NCI-H460 (cell line): ENCODE measurements at regions not wholly inside any gene's neighbourhood (a gene's known extent, or its start where the extent isn't known, plus 50 kb on each side); places are given as distances from the start of the nearest gene placed in this dataset.
"Not testable (repeated sequence)": the region's sequence is repeated elsewhere in the genome, so short reads cannot be mapped to it uniquely, and the experiment has no call there.

ENCODE experiments used
- DNase-seq: peaks from one replicate; pipeline ENCODE4 v3.0.0-alpha.2; 2016; ENCODE audit warnings: low read depth; ENCODE audit errors: extremely low read depth

- no peak for DNase-seq
Measured at GRCh38 chr6:144519426-144519825, 234.3 kb downstream of the UTRN start.

- no peak for DNase-seq
Measured at GRCh38 chr6:144528743-144529425, 243.7 kb downstream of the UTRN start.

DNA sequence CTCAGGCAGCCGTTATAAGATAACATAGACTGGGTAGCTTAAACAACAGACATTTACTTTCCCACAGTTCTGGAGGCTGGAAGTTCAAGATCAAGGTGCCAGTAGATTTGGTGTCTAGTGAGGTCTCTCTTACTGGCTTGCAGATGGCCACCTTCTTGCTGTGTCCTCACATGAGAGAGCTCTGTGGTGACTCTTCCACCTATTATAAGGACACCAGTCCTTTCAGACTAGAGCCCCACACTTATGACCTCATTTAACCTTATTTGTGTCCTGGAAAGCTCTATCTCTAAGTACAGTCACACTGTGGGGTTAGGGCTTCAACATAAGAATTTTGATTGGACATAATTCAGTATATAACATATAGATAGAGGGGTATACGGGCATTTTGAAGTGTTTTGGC lies 245.0 kb downstream of the UTRN start:
- no peak for DNase-seq

- not testable (repeated sequence) for DNase-seq
Measured at GRCh38 chr6:144532238-144532637, 247.1 kb downstream of the UTRN start.

DNA sequence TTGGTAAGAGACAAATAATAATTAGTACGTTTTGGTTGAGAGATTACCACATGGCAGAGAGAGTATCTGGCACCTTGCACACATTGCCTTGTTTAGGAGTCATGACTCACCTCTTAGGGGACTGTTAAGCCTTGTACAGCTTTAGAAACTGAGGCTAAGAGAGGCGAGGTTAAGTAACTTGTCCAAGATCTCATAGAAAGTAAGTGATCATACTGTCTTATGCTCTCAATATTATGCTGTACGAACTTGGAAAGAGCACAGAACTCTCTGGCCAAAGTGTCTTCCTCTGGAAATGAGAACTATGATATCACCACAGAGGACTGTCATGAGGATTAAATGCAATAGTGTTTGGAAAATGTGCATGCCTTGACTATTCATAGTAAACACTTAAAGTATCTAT lies 249.0 kb downstream of the UTRN start:
- no peak for DNase-seq

- DNase-seq: no peak
Measured at GRCh38 chr6:144535630-144536029, 250.5 kb downstream of the UTRN start.

GRCh38 chr6:144536079-144536478 lies 250.9 kb downstream of the UTRN start:
- no peak for DNase-seq

DNA sequence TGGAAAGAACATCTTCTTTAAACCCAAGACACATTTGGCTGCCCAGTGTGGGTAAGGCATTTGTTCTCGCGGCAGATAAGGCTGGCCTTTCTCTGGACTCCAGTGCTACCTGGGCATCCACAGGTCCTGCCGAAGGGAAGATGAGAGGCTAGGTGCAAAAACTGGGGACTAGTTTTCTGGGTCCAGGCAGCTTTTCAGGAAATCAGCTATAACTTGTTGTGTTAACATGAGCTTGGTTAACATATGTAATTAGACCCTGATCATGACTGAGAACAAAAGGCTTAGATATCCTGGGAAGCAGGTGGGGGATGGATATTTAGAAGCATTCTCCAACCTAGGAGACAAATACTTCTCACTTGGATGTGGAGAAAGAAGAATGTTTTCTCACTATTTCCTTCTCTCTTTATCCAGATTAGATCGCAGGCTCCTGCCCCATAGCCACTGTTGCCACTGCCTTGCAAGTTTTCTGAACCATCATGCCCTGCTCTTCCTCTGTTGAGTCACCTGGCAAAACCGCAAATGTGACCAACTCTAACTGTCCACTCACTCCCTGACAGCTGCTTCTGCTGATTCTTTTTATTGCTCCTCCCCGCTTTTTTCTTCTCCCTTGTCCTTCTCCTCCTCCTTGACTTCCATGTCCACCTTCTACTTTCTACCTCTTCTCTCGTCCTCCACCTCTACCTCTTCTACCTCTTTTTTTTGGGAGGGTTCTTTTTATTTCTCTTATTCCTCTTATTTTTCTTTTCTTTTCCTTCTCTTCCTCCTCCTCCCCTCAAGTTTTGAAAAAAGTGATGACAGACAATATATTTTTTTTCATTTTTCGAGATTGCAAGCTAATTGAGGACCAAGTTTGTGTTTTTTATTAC lies 258.1 kb downstream of the UTRN start:
- no peak for DNase-seq

GRCh38 chr6:144544266-144544830 lies 259.2 kb downstream of the UTRN start:
- no peak for DNase-seq

- no peak for DNase-seq
Measured at GRCh38 chr6:144546807-144547206, 261.7 kb downstream of the UTRN start.

GRCh38 chr6:144547409-144547808 lies 262.3 kb downstream of the UTRN start:
- DNase-seq: no peak

DNA sequence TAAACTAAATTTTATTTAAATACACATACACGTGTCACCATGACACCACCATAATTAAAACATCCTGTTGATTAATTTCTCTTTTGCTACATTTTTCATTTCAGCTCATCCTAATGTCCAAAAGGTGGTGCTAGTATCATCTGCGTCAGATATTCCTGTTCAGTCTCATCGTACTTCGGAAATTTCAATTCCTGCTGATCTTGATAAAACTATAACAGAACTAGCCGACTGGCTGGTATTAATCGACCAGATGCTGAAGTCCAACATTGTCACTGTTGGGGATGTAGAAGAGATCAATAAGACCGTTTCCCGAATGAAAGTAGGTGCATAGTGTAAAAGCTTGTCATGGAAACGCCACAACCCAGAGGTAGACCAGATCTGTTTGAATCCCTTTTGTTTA lies 263.4 kb downstream of the UTRN start:
- no peak for DNase-seq

- DNase-seq: no peak
Measured at GRCh38 chr6:144549837-144550747, 265.0 kb downstream of the UTRN start.

- DNase-seq: no peak
Measured at GRCh38 chr6:144551339-144551738, 266.2 kb downstream of the UTRN start.

- no peak for DNase-seq
Measured at GRCh38 chr6:144555066-144555465, 269.9 kb downstream of the UTRN start.

DNA sequence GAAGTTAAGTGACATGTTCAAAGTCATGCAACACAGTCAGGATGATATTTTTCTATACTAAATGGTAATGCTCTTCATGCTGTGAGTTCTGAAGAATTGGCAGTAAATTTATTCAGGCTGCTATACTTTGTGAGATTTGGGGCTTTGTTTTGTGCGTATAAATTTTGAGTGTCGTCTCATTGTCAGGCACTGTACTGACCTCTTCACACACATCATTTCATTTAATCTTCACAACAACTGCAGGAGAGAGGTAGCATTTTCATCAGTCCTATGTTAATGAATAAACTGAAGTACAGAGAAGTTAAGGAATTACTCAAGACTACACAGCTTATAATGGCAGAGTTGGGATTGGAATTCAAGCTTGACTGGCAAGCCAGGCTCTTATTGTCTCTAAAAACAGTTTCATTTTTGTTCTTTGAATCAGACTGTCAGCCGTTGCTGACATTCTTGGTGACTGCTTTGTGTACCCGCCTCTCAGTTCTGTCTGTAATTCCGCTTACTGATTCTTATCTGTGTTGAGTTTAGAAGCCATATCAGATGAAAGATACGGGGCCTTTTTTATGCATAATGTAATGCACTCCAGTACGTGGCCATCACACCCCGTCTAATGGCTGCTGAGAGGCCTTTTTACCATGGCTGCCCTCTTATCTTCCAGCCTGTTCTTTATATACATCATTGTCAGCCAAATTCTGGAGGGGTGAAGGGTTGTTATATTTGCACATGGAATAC lies 274.9 kb downstream of the UTRN start:
- DNase-seq: no peak

DNA sequence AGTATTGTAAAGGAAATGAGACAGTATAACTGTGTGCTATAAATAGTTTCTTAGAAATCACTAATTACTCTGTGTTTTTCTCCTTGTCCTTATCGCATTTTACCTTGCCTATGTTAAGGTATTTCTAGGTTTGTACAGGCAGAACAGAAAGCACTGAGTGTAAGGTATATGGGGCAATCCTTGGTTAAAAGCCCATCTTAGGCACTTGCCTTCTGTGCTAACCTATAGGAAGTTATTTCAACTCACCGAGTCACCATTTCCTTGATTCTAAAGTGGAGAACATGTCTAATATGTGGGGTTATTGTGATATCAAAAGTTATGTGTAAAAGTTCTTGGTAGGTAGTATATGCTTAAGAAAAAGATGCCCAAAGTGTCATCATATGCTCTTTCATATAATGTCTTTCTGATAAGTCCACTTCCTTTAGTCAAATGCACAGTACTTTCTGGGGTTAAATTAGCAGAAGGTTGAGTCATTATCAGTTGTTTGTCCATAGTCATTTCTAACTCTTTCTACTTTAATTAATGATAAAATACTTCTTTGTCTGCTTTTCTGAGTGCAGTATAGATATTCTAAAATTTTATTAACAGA lies 276.4 kb downstream of the UTRN start:
- no peak for DNase-seq

DNA sequence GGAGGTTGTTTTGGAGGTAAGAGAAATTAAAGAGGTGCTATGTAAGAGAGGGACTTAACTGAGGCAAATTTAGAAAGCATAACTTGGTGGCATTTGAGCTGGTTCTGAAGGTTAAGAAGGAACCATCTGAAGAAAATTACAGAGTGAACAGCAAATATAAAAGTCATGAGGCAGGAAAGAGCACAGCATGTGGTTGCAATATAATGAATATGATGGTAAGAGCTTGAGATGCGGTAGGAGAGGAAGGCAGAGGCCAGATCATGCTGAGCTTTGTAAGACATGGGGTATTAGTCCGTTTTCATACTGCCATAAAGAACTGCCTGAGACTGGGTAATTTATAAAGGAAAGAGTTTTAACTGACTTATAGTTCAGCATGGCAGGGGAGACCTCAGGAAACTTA lies 279.1 kb downstream of the UTRN start:
- DNase-seq: no peak

- DNase-seq: no peak
Measured at GRCh38 chr6:144566868-144567615, 281.9 kb downstream of the UTRN start.
